HG02943 (cell line): ENCODE measurements at regions not wholly inside any gene's neighbourhood (a gene's known extent, or its start where the extent isn't known, plus 50 kb on each side); places are given as distances from the start of the nearest gene placed in this dataset.
"Not testable (repeated sequence)": the region's sequence is repeated elsewhere in the genome, so short reads cannot be mapped to it uniquely, and the experiment has no call there.

Experiments used
- ATAC-seq: cut with Tn5 transposase; IDR thresholded peaks from one replicate; pipeline ENCODE4 v1.9.1; 2021; ENCODE audit warnings: mild to moderate bottlenecking, low read depth, moderate library complexity; ENCODE audit not compliant: unreplicated experiment

DNA sequence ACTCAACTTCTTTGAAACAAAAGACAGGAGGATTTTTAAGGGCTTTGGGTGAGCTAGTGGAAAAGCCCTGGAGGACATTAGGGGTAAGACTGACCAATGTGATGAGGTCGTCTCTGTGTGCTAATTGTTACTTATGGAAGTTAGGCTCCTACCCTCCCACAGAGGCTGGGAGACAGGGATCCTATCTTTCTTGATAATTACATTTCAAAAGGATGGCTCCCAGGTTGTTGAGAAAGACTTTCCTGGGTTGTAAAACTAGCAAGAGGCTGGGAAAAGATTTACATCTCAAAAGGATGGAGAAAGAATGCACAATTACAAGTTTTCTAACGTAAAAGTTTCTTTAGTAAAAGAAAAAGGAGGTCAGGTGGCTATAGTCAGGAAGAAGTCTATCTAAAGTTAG lies 605.8 kb upstream of the GOT2 start:
- no peak for ATAC-seq

DNA sequence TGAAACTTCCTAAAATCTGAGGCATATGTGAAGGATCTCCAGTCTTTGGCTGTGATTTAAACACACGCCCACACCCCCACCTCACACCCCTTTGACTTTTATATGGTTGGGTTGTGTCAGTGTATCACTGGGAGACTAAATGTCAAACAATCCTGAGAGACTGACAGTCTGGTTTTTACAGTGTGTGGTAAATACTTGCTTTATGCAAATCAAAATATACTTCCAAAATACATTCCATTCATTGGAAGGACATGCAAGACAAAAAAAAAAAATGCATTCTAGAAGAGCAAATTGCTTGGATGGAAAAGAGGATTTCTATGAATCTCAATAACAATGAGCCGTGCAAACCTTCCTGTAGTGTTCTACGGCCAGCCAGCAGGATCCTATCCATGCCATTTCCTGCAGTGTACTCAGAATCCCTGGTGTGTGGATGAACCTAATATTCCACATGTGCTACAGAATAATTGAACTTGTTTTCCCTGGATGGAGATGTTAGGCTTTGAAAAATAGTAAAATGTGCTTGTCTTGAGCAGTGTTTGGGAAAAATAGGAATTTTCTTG lies 602.1 kb upstream of the GOT2 start:
- ATAC-seq, result no peak

DNA sequence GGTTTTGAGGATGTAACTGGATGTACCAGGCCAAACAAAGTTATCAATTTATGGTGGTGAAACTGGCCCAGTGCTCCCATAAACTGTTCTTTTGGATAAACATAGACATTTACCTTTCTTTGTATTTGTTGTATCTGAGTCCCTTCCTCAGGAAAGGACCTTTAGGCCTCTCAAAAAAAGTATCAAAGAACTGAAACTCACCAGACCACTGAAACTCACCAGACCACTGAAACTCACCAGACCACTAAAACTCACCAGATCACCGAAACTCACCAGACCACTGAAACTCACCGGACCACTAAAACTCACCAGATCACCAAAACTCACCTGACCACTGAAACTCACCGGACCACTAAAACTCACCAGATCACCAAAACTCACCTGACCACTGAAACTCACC lies 597.6 kb upstream of the GOT2 start:
- not testable (repeated sequence) for ATAC-seq

DNA sequence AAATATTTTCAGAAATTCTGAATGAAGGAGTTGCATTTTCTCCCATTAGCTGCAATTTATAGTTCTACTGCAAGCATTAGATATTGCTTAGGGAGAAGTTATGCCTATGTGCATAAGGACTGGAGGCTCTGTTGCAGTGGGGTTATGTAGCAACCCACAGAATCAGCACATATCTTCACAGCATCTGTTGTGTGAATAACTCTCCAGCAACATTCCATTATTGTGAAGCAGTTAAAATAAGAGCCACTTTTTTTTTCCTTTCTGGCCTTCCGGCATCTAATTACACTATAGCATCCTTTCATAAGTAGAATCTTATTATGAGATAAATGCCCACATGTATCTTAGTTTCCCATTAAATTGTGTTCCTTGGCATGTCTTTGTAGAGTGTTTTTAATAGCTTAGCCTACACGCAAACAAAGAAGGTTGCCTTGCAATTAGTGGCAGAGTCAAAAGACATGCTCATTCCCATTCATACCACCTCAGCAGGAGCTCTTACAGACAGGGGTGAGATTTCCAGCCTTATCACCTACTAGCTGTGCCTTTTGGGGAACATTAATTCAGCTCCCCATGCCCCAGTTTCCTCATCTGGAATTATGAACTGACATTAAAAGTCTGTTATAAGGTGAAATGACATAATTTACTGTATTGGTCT lies 596.0 kb upstream of the GOT2 start:
- ATAC-seq, result no peak

DNA sequence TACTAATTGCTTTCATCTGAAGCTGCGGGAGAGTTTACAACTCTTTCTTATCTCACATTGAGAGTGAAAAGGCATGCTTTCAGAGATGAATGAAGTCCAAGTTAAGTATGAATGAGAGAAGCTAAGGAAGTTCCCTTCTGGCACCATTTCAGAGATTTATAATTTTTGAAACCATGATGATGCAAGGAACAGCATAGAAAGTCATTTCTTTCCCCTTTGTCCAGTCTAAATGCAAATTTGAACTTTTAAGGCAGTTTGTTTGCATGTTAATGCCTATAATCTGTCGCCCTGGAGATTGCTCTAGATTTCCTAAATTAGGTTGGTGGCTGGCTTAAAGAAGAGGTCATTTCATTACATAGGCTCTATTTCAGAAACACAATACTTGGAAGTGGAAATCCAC lies 594.8 kb upstream of the GOT2 start:
- no peak for ATAC-seq

DNA sequence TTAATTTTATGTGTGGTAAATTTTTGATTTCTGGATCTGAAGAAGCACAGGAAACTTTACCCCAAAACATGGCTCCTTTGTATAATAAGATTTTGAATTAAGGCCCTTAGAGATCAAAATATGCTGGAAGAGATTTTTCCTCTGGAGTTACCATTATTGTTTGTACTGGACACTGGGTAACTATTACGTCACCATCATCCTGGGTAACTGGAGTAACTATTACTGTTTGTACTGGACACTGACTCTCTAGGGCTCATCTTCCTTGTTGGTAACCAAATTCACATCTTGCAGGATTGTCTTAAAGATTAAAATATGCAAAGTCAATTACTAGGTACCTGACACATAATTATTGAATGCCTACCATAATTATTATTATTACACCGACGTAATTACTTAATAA lies 593.8 kb upstream of the GOT2 start:
- no peak for ATAC-seq

DNA sequence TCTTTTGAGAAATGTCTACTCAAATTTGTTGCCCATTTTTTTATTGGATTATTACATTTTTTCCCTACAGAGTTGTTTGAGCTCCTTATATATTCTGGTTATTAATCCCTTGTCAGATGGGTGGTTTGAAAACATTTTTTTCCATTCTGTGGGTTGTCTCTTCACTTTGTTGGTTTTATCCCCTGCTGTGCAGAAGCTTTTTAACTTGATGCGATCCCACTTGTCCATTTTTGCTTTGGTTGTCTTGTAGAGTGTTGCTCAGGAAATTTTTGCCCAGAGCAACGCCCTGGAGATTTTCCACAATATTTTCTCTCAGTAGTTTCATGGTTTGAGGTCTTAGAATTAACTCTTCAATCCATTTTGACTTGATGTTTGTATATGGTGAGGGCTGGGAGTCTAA lies 592.8 kb upstream of the GOT2 start:
- no peak for ATAC-seq

DNA sequence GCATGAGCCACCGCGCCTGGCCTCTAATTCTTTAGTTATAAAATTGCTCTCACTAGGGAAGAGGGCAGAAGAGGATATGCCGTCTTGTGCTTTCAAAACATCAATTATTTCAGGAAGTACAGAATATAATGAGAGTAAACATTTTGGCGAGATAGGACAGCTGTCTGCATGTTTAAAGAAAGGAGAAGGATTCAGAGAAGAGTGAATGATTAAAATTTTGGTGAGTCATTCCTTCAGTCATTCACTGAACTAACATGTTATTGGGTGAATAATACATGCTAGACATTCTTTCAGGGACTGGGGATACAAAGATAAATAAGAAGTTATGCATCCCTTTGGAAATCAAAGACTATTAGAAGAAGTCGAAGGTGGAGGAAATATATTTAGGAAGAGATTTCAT lies 590.3 kb upstream of the GOT2 start:
- ATAC-seq, result no peak

DNA sequence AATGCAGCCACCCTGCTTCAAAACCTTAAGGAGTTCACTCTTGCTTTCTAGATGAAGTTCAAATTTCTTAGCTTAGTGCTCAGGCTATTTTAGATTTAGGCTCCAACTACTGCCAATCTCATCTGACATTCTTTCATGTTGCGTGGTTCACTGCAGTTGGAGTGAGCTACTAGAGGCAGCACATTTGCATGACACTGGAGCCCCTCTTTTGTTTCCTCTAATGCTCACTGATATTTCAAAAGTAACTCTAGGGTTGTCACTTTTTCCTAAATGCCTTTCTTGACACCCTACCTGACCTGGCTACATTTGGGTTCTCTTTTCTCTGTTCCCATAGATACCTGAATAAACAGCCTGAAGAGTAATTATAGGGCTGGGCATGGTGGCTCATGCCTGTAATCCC lies 586.5 kb upstream of the GOT2 start:
- ATAC-seq, result no peak

DNA sequence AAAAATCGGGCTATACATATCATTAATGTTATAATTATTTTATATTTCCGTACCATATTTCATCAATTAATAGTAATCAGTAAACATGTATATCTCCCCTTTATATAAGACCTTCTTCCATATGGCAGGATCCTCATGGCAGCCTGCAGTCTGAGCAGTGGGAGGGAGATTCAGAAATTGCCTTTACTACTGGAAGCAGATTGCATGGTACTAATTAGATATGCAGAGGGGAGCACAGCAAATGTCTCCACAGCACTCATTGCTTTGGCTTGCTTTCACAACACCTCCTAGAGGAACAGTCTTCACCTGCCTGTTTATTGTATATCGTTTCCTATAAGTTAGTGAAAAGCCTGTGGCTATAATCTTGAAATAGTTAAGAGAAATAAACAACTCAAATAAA lies 585.8 kb upstream of the GOT2 start:
- no peak for ATAC-seq

DNA sequence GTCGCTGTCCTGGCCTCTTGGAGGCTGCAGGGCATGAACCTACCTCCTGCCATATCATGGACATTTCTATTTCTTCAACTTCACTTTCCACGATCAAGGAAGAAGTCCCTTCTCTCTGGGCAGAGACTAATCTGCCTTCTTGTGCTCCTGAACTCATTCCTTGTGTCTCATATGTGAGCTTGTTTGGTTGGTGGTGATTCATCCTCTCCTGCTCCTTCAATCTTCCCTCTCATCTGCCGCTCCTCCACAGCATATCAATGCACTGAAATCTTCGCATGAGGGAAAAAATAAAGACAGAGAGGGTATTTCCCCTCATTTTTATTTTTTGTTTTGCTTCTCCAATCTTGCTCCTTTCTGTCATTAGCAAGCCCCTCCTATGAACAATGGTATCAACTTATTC lies 571.7 kb upstream of the GOT2 start:
- no peak for ATAC-seq

DNA sequence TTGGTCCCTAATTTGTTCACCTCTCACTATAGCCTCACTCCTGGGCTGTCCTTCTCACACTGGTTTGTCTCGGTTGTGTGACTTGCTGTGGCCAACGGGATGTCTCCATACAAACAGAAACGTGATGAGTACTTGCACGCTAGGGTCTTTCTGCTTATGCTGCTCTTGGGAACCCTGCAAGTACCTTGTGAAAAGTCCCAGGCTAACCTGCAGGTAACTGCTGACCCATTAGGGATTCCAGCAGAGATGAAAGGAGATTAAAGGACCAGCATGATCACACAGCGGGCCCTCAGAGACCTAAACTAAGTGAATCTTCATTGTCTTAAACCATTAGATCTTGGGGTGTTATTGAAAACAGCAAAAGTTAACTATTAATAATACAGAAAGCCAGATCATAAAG lies 562.8 kb upstream of the GOT2 start:
- ATAC-seq, result no peak

DNA sequence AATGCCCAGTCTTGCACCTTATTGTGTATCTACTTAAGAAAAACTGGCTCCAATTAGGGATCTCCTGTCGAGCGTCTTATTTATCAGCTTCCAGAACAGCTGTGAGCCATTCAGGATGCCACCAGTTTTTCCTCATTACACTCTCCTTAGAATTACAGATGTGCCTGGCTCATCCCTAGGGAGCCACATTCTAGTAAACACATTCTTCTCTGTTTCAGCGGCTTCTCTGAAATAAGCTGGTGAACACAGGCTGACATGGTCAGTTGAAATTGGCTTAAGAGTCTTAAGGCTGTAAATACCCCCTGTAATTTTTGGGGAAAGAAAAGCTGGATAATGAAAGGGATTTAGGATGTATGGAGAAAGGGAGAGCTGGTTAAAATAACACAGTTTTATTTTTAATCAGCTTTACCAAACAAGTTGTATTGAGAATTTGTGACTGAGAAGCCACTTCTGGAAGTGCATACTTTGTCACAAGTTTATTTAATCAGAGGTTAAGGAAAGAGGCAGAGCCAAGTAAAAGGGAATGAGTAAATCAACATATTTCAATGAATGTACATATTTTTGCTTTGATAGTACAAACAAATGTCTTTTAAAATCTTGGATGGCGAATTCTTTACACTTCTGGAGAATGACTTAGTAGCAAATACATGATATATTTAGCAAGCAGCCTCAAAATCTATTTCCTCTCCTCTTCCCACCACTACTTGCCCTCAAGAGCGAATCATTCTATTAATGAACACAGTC lies 562.0 kb upstream of the GOT2 start:
- no peak for ATAC-seq

DNA sequence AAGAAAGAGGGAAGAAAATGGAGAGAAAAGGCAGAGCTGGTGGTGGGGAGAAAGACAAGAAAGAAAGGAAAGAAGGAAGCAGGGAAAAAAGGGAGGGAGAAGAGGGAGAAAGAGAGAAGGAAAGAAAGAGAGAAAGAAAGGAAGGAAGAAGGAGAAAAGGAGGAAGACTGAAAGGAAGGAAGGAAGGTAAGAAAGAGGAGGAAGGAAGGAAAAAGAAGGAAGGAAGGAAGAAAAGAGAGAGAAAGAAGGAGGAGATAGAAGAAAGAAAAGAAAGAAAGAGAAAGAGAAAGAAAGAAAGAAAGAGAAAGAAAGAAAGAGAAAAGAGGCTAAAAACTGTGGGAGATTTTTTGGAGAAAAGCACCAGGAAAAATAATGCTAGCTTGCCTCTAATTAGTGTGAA lies 561.4 kb upstream of the GOT2 start:
- no peak for ATAC-seq

DNA sequence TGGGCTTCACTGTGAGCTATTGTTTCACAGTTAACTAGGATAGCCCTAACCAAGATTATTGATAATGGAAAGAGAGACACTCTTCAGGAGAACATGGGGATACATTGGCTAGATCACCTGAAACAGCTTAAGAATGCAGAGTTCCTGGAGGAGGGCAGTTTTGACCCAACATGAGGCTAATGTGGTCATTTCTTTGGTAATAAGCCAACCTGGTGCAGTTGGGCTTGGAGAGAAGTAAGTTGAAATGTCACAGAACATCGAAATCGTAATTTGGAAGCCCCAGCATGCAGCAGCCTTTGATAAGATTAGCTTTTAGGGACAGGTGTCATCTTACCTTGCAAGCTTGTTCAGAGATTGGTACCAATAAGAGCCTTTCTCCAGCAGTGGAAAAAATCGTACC lies 556.6 kb upstream of the GOT2 start:
- ATAC-seq, result no peak

DNA sequence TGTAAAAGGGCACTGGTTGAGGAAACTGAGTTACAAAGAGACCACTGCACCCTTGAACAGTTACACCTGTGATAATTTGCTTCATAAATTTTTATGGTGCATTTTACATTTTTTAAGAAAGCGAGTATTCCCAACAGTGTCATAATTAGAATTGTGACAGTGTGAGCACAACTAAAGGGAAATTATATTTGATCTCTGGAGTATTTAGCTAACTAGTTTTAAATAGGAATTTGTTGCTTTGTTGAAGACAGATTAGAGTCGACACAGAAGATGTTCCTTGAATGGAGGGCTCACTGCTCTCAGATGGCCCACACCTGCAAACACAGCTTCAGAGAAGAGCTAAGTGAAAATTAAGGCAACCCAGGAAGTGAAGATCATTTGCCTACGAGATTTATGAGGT lies 555.0 kb upstream of the GOT2 start:
- ATAC-seq, result no peak

DNA sequence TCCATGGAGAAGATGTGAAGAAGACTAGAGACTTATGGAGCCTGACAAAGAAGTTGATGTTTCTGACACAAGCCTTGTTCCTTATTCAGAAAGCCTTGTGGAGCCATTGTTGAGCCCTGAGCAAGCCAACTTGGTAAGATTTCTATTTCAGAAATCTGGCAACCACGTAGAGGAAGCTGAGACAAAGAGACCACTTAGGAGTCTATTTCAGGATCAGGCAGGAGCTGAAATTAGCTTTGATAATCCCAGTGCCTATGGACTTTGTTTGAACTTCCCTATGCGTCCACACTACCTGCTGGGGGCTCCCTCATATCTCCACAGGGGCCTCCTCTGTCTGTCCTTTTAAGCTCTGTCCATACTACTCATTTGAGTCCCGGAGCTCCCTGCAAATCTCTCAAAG lies 540.0 kb upstream of the GOT2 start:
- ATAC-seq, result no peak

DNA sequence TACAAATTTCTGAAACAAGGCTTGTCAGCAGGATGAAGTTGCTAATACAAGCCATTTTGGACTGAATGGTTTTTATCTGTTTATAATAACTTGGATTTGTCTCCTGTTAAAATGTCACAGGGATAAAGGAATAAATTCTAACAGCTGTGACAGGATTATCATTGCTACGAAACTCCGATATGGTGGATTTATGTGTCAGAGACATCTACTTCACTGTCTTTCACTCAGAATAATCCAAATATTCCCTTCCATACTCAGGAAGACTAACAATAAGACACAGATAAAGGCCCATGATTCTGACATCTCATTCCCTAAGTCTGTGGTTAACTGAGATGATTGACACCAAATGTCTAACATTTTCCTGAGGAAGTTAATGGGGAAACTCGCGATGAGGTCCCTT lies 529.8 kb upstream of the GOT2 start:
- no peak for ATAC-seq

DNA sequence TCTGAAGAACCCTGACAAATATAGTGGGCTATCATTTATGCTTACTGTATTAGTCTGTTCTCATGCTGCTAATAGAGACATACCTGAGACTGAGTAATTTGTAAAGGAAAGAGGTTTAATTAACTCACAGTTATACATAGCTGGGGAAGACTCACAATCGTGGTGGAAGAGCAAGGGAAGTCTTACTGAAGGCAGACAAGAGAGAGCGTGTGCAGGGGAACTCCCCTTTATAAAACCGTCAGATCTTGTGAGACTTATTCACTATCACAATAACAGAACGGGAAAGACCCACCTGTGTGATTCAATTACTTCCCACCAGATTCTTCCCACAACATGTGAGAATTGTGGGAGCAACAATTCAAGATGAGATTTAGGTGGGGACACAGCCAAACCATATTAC lies 526.8 kb upstream of the GOT2 start:
- ATAC-seq, result no peak

DNA sequence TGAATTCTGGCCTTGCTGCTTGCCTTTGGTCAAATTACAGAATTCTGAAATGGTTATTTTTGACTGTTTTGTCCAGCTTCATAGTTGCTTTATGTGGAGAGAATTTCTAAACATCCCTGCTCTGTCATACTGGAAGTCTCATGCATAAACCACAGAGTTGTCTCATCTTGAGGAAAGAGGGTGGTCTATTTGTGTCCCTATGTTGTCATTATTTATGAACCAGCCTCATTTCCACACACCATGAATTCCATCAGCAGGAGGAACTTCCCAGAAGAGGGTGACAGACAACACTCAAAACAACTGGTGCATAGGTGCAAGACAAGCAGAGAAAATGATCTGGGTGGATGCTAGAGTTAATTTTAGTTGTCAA lies 525.8 kb upstream of the GOT2 start:
- ATAC-seq, result no peak

DNA sequence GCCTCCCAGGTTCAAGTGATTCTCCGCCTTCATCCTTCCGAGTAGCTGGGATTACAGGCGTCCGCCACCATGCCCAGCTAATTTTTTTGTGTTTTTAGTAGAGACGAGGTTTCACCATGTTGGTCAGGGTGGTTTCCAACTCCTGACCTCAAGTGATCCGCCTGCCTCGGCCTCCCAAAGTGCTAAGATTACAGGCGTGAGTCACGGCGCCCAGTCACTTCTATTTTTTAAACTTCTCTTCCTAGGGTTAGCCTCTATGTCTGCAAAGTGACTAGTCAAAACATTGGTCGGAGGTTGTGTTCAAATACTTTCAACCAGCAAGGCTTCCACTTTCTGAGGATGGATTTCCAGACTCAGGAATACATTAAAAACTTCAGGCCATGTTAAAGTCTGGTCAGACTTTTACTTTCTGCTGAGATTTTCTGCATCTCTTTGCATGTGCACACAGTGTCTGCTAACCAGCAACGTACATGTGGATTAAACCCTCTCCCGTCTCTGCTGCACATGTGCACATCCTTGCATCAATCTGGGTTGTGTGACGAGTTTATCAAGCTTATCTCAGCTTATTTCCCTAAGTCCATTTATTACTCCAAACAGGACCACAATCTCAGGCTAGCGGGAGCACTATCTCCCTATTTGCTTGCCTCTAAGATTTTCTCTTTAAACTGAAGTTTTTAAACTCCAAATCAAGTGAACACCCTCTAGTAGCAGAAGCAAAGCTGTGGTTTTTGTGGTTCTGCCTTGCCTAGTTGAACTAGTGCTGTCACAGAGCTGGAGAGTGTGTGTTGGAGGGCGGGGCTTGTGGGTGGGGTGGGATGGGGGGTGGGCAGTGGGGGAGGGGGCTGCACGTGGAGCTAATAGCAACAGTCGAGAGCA lies 525.2 kb upstream of the GOT2 start:
- ATAC-seq, result no peak
